HEK293T (cell line): ENCODE measurements at regions not wholly inside any gene's neighbourhood (a gene's known extent, or its start where the extent isn't known, plus 50 kb on each side); places are given as distances from the start of the nearest gene placed in this dataset.

Experiments
- CTCF ChIA-PET: fragments of 350-600 bp; formaldehyde crosslinking; extraction: SDS; loops from one replicate; lab custom pipeline; 2021; ENCODE audit warnings: antibody characterized with exemption, inconsistent platforms; lab: Yijun Ruan, JAX
- POLR2A ChIA-PET: fragments of 350-600 bp; formaldehyde crosslinking; extraction: SDS; loops from one replicate; lab custom pipeline; 2020; ENCODE audit warnings: antibody characterized with exemption, inconsistent platforms; lab: Yijun Ruan, JAX
- DNase-seq: peaks from one replicate; pipeline ENCODE4 v3.0.0; 2012; ENCODE audit warnings: mixed read lengths; ENCODE audit errors: extremely low spot score
- ARNT ChIP-seq: fragments of 450-650 bp; IDR thresholded peaks from 2 replicates; pipeline ENCODE4 v1.6.1; 2017; ENCODE audit warnings: mild to moderate bottlenecking
- BHLHE40 ChIP-seq: fragments of 450-650 bp; IDR thresholded peaks from 2 replicates; pipeline ENCODE4 v1.6.1; 2016; ENCODE audit warnings: mild to moderate bottlenecking, moderate library complexity, borderline replicate concordance
- CTBP1 ChIP-seq: fragments of 450-650 bp; IDR thresholded peaks from 2 replicates; pipeline ENCODE4 v1.6.1; 2016; ENCODE audit warnings: borderline replicate concordance
- ELF4 ChIP-seq: fragments of 450-650 bp; IDR thresholded peaks from 2 replicates; pipeline ENCODE4 v1.6.1; 2017; ENCODE audit warnings: antibody characterized with exemption
- FOXA1 ChIP-seq: fragments of 450-650 bp; IDR thresholded peaks from 2 replicates; pipeline ENCODE4 v1.6.1; 2016; ENCODE audit warnings: mild to moderate bottlenecking
- FOXK2 ChIP-seq: fragments of 450-650 bp; IDR thresholded peaks from 2 replicates; pipeline ENCODE4 v1.6.1; 2016; ENCODE audit warnings: mild to moderate bottlenecking
- FOXM1 ChIP-seq: fragments of 450-650 bp; IDR thresholded peaks from 2 replicates; pipeline ENCODE4 v1.6.1; 2017; ENCODE audit warnings: mild to moderate bottlenecking, borderline replicate concordance
- HDGF ChIP-seq: fragments of 450-650 bp; IDR thresholded peaks from 2 replicates; pipeline ENCODE4 v1.6.1; 2017; ENCODE audit warnings: antibody characterized with exemption, borderline replicate concordance
- L3MBTL2 ChIP-seq: fragments of 450-650 bp; conservative IDR thresholded peaks from 2 replicates; pipeline ENCODE4 v1.6.1; 2016; ENCODE audit warnings: mild to moderate bottlenecking
- LEF1 ChIP-seq: fragments of 450-650 bp; IDR thresholded peaks from 2 replicates; pipeline ENCODE4 v1.6.1; 2017; ENCODE audit warnings: mild to moderate bottlenecking, borderline replicate concordance
- NFRKB ChIP-seq: fragments of 450-650 bp; IDR thresholded peaks from 2 replicates; pipeline ENCODE4 v1.6.1; 2016; ENCODE audit warnings: mild to moderate bottlenecking, moderate library complexity
- SP1 ChIP-seq: fragments of 450-650 bp; IDR thresholded peaks from 2 replicates; pipeline ENCODE4 v1.6.1; 2017
- SUZ12 ChIP-seq: fragments of 450-650 bp; IDR thresholded peaks from 2 replicates; pipeline ENCODE4 v1.6.1; 2016; ENCODE audit warnings: mild to moderate bottlenecking
- TARDBP ChIP-seq: fragments of 450-650 bp; IDR thresholded peaks from 2 replicates; pipeline ENCODE4 v1.6.1; 2016
- ZNF384 ChIP-seq: fragments of 450-650 bp; IDR thresholded peaks from 2 replicates; pipeline ENCODE4 v1.6.1; 2016
- TF ChIP-seq, protein P1 (sequence below): fragments of 450-650 bp; IDR thresholded peaks from 2 replicates; pipeline ENCODE4 v1.6.1; 2016

DNA sequence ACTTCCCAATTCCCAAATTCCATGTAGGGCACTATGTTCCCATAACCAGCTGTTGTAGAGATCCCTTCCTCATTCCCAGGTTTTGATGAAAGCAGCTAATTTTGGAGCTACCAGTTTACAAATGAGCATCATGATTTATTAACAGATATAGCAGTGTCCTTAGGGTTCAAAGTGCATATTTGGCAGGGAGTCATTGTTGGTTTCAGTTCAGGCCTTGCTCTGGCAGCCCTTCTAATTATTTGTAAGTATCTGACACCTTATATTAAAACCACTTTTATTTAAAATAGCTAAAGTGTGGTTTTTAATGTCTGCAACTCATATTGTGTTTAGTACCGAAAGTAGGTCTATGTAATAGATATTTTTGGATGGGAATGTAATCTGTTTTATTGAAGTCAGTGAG, 518.5 kb downstream of the TLL1 start:
- CTCF ChIA-PET = no interaction called here

GRCh38 chr4:166399021-166399420, 526.0 kb downstream of the TLL1 start:
- no peak for TF ChIP-seq ZNF384
- no peak for TF ChIP-seq L3MBTL2
- TF ChIP-seq NFRKB = no peak
- no peak for TF ChIP-seq FOXA1
- TF ChIP-seq FOXM1 = no peak
- no peak for TF ChIP-seq HDGF
- no peak for TF ChIP-seq LEF1
- no peak for TF ChIP-seq FOXK2
- TF ChIP-seq, protein P1, sequence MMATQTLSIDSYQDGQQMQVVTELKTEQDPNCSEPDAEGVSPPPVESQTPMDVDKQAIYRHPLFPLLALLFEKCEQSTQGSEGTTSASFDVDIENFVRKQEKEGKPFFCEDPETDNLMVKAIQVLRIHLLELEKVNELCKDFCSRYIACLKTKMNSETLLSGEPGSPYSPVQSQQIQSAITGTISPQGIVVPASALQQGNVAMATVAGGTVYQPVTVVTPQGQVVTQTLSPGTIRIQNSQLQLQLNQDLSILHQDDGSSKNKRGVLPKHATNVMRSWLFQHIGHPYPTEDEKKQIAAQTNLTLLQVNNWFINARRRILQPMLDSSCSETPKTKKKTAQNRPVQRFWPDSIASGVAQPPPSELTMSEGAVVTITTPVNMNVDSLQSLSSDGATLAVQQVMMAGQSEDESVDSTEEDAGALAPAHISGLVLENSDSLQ = no peak
- TF ChIP-seq CTBP1 = no peak
- no peak for TF ChIP-seq ELF4
- no peak for TF ChIP-seq SP1
- no peak for TF ChIP-seq SUZ12
- TF ChIP-seq BHLHE40 = no peak
- TF ChIP-seq ARNT = no peak
- TF ChIP-seq TARDBP = no peak
- no peak for DNase-seq
- POLR2A ChIA-PET = no interaction called here
- CTCF ChIA-PET = no interaction called here

More for the DNA sequence above, 518.5 kb downstream of the TLL1 start:
- no peak for DNase-seq
- POLR2A ChIA-PET = no interaction called here
- TF ChIP-seq BHLHE40 = no peak
- no peak for TF ChIP-seq L3MBTL2

DNA sequence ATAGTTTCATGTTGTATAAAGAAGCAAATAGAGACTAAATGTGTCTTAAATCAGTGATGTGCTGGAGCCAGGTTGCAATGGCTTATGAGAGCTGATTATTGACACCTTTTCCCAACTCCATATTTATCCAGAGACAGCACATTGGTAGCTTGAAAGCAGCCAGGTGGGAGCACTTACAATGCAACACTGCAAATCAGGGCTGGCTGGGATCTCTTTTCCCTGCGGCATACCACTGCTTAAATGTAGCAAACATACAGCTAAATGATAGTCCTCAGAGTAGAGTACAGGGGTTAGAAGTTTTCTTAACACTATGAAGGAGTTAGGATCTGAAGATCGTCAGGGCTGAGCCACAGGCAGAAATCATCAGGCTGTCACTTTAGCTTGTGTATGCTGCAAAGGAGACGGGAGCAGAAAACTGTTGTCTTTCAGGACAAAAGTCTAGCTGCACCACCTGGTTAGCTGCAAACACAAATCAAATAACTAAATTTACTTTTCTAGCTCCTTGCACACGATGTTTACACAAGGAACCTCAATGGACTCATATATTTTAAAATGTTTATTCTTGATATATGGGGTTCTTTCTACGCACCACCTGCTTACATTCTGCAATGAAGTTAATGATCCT, 527.3 kb downstream of the TLL1 start:
- CTCF ChIA-PET = no interaction called here
- TF ChIP-seq SUZ12 (no peak), ZNF384 (no peak), L3MBTL2 (no peak)
- POLR2A ChIA-PET = no interaction called here
- no peak for DNase-seq

GRCh38 chr4:166413356-166413755, 540.3 kb downstream of the TLL1 start:
- DNase-seq = no peak
- TF ChIP-seq ARNT = no peak
- TF ChIP-seq BHLHE40 = no peak
- no peak for TF ChIP-seq SUZ12
- no peak for TF ChIP-seq FOXA1
- no peak for TF ChIP-seq ELF4
- no peak for TF ChIP-seq ZNF384
- TF ChIP-seq HDGF = no peak
- no peak for TF ChIP-seq TARDBP
- no peak for TF ChIP-seq FOXM1
- no peak for TF ChIP-seq LEF1
- no peak for TF ChIP-seq FOXK2
- no peak for TF ChIP-seq L3MBTL2
- no peak for TF ChIP-seq NFRKB
- CTCF ChIA-PET = no interaction called here
- POLR2A ChIA-PET = no interaction called here

- ChIA-PET CTCF (no interaction called here), POLR2A (no interaction called here)
- no peak for DNase-seq
- no peak for TF ChIP-seq HDGF
- no peak for TF ChIP-seq CTBP1
- TF ChIP-seq, protein P1 = no peak
- TF ChIP-seq FOXK2 = no peak
- TF ChIP-seq NFRKB = no peak
Observed at GRCh38 chr4:166414431-166414830, 541.4 kb downstream of the TLL1 start.

- ChIA-PET POLR2A (no interaction called here), CTCF (no interaction called here)
- TF ChIP-seq ZNF384 (no peak), FOXA1 (no peak), ELF4 (no peak), FOXK2 (no peak), LEF1 (no peak), FOXM1 (no peak), L3MBTL2 (no peak), BHLHE40 (no peak), NFRKB (no peak), ARNT (no peak), CTBP1 (no peak), HDGF (no peak), SP1 (no peak), TARDBP (no peak), SUZ12 (no peak)
- TF ChIP-seq, protein P1 = no peak
- no peak for DNase-seq
Observed at GRCh38 chr4:166415749-166416148, 542.7 kb downstream of the TLL1 start.

- no peak for DNase-seq
- ChIA-PET CTCF (no interaction called here), POLR2A (no interaction called here)
- TF ChIP-seq ELF4 = no peak
- TF ChIP-seq ARNT = no peak
- no peak for TF ChIP-seq ZNF384
- TF ChIP-seq TARDBP = no peak
Observed at GRCh38 chr4:166421556-166422156, 548.6 kb downstream of the TLL1 start.
